Sigmoid colon (tissue), 6 donors: ENCODE measurements at regions not wholly inside any gene's neighbourhood (a gene's known extent, or its start where the extent isn't known, plus 50 kb on each side); places are given as distances from the start of the nearest gene placed in this dataset.

Experiments
- DNase-seq: peaks from one replicate; pipeline ENCODE4 v3.0.0-alpha.2; 2019
- H3K27ac ChIP-seq, 4 donors: fragments of 200-600 bp; sonication (generic); one replicate each; pipeline ENCODE4 v1.5.1; 2016 to 2019; ENCODE audit warnings: mild to moderate bottlenecking in 1 of 4
- H3K27me3 ChIP-seq, 3 donors: fragments of 200-600 bp; sonication (generic); one replicate each; pipeline ENCODE4 v1.5.1; 2019; ENCODE audit warnings: mild to moderate bottlenecking in 1 of 3
- H3K36me3 ChIP-seq, 4 donors: fragments of 200-600 bp; sonication (generic); one replicate each; pipeline ENCODE4 v1.5.1; 2016 to 2019
- H3K4me1 ChIP-seq, 4 donors: fragments of 200-600 bp; sonication (generic); one replicate each; pipeline ENCODE4 v1.5.1; 2017 to 2019
- H3K4me3 ChIP-seq, 4 donors: fragments of 200-600 bp; sonication (generic); one replicate each; pipeline ENCODE4 v1.5.1; 2017 to 2019; ENCODE audit warnings: mild to moderate bottlenecking in 2 of 4, moderate library complexity in 1 of 4
- H3K9me3 ChIP-seq, 4 donors: fragments of 200-600 bp in 3 of 4; sonication (generic) in 3 of 4; one replicate each; pipeline versions ENCODE4 v1.5.1 to v1.6.1; 2013 to 2019
- EP300 ChIP-seq, 4 donors: sonication (generic); formaldehyde crosslinking; IDR thresholded peaks; one replicate each; pipeline ENCODE4 v1.6.1; 2017; ENCODE audit warnings: antibody characterized with exemption in 4 of 4
- POLR2A ChIP-seq, 2 donors: fragments of 450-650 bp; IDR thresholded peaks; one replicate each; pipeline ENCODE4 v1.6.1; 2016; ENCODE audit warnings: antibody characterized with exemption in 2 of 2, mild to moderate bottlenecking in 2 of 2, moderate library complexity in 2 of 2
- POLR2AphosphoS5 ChIP-seq, 4 donors: sonication (generic); formaldehyde crosslinking; IDR thresholded peaks; one replicate each; pipeline ENCODE4 v1.6.1; 2017; ENCODE audit warnings: antibody characterized with exemption in 4 of 4
- WGBS, 2 donors: extraction: QIAGEN DNeasy Blood & Tissue Kit; methylation state at CpG; one replicate each; pipeline ENCODE4 v1.1.7; 2013; 5-methylcytosine and 5-hydroxymethylcytosine counted together
- intact Hi-C: fragments of 100-400 bp; cut with DNase I; formaldehyde crosslinking; loops from one replicate; pipeline ENCODE4 v1.15.1; 2023
- TF ChIP-seq, protein P1 (sequence below), 4 experiments: fragments of 450-650 bp in 3 of 4; fragments of 200-600 bp in 1 of 4; IDR thresholded peaks; one replicate each; pipeline ENCODE4 v1.5.1; 2016 to 2019; ENCODE audit warnings: antibody characterized with exemption in 4 of 4, mild to moderate bottlenecking in 3 of 4, moderate library complexity in 2 of 4
- donor health status: healthy with polysubstance abuse.
- donor health status: healthy.

DNA sequence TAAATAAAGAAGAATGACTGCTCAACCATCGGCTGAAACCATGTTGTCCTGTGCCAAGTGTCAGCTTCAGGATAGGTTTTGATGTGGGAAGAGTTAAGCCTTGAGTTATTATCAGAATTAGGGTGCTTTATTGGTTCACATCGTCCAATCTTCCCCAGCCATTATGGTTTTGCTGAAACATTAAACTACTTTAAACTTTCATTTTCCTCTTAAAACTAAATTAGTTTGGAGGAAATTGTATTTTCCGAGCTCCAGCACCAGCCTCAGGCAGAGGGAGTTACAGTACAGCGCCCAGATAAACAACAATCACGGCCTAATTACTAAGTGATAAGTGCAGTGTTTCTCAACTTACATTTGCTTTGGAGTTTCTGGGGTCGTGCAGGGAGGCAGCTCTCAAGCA is 80.2 kb downstream of the TMEM114 start:
- intact Hi-C loops = no loop called here
- H3K9me3 ChIP-seq = no peaks in the 10 kb centered on the region
- TF ChIP-seq, protein P1, sequence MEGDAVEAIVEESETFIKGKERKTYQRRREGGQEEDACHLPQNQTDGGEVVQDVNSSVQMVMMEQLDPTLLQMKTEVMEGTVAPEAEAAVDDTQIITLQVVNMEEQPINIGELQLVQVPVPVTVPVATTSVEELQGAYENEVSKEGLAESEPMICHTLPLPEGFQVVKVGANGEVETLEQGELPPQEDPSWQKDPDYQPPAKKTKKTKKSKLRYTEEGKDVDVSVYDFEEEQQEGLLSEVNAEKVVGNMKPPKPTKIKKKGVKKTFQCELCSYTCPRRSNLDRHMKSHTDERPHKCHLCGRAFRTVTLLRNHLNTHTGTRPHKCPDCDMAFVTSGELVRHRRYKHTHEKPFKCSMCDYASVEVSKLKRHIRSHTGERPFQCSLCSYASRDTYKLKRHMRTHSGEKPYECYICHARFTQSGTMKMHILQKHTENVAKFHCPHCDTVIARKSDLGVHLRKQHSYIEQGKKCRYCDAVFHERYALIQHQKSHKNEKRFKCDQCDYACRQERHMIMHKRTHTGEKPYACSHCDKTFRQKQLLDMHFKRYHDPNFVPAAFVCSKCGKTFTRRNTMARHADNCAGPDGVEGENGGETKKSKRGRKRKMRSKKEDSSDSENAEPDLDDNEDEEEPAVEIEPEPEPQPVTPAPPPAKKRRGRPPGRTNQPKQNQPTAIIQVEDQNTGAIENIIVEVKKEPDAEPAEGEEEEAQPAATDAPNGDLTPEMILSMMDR (IDR thresholded peaks at IDR 0.05) = no peak
- TF ChIP-seq POLR2AphosphoS5 (IDR thresholded peaks at IDR 0.05) (no peak), POLR2A (IDR thresholded peaks at IDR 0.05) (no peak), EP300 (IDR thresholded peaks at IDR 0.05) (no peak)
- no peak overlapping the region for H3K27ac ChIP-seq
- DNase-seq = no peak
- H3K27me3 ChIP-seq = peaks cover 0 to 6% (median 0%) of the 10 kb centered on the region in 3 donors
- H3K36me3 ChIP-seq = no peaks in the 10 kb centered on the region
- WGBS, 2 donors = 73 to 74% methylated on average over 6 of the region's 6 CpGs
- no peaks in the 10 kb centered on the region for H3K4me1 ChIP-seq
- no peak overlapping the region for H3K4me3 ChIP-seq

DNA sequence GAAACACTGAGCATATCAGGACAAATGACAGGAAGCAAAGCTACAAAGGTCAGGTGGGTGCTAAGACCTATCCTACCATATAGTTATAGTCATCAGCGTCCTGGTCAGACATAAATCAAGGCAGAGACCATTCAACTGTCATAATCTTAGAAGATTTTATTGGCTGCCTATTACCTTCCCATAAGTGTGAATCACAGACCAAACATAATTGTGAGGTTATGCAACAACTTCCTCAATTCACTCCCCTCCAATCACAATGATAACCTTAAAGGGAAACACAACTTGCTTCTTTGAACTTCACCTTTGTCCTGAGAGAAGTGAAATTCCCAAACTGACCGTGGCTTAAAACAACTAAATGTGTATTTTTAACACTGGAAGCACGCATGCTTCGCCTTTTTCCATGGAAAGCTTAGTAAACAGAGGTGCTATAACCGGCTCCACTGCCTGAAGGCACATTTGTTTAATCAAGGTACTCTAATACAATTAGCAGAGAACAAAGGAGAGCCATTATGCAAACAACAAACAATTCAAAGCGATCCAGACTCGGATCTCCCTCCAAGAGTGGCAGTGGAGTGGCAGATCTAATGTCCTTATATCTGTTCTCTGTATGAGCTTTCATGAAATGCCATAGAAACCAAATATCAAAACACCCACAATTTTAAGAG is 84.9 kb downstream of the TMEM114 start:
- H3K27me3 ChIP-seq = no peaks in the 10 kb centered on the region
- H3K4me1 ChIP-seq = no peaks in the 10 kb centered on the region
- H3K36me3 ChIP-seq = no peaks in the 10 kb centered on the region
- no peak overlapping the region for H3K4me3 ChIP-seq
- H3K27ac ChIP-seq = no peak overlapping the region
- 5 to 18% methylated on average over 7 of the region's 7 CpGs for WGBS, 2 donors
- intact Hi-C loops = no loop called here
- no peak for TF ChIP-seq EP300 (IDR thresholded peaks at IDR 0.05)
- TF ChIP-seq POLR2AphosphoS5 (IDR thresholded peaks at IDR 0.05) = no peak
- no peak for TF ChIP-seq POLR2A (IDR thresholded peaks at IDR 0.05)
- TF ChIP-seq, protein P1 (IDR thresholded peaks at IDR 0.05) = no peak
- H3K9me3 ChIP-seq = no peaks in the 10 kb centered on the region
- DNase-seq = no peak

DNA sequence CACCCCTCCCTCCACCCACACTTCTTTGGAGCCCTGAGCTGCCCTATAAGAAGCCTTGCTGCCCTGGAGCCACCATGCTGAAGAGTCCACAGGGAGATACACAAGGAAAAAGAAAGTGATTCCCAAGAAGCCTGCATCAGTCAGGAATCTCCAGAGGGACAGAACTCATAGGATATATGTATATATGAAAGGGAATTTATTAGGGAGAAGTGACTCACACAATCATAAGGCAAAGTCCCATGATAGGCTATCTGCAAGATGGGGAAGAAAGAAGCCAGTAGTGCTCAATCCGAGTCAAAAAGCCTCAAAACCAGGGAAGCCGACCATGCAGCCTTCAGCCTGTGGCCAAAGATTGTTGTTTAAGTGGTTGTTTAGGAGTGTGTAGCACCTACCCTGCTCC is 87.9 kb downstream of the TMEM114 start:
- Histone ChIP-seq H3K9me3 (no peaks in the 10 kb centered on the region), H3K4me3 (no peak overlapping the region), H3K27me3 (peaks cover 0 to 6% (median 0%) of the 10 kb centered on the region in 3 donors), H3K27ac (no peak overlapping the region), H3K36me3 (no peaks in the 10 kb centered on the region), H3K4me1 (no peaks in the 10 kb centered on the region)
- DNase-seq = no peak
- TF ChIP-seq POLR2AphosphoS5 (IDR thresholded peaks at IDR 0.05) (no peak), EP300 (IDR thresholded peaks at IDR 0.05) (no peak), POLR2A (IDR thresholded peaks at IDR 0.05) (no peak)
- TF ChIP-seq, protein P1 (IDR thresholded peaks at IDR 0.05) = no peak
- intact Hi-C loops = no loop called here
- 69 to 72% methylated on average over 2 of the region's 2 CpGs for WGBS, 2 donors

DNA sequence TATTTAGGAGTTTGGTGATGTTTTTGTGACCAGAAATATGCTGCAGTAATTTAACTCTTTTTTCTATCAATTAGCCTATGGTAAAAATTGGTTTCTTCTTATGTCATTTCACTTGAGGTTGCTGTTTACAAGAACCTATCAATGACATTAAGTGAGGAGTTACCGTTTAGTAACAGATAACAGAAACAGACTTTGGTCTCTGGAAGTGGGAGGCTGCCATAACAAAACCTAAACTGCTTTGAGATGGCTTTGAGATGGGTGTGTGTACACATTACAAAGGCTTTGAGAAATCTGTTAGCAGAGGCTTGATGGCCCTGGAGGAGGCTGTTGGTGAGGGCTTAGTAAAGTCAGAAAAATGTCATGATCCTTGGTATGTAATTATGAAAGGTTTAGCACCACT is 90.0 kb downstream of the TMEM114 start:
- Histone ChIP-seq H3K4me3 (no peak overlapping the region), H3K9me3 (no peaks in the 10 kb centered on the region), H3K27me3 (peaks cover 0 to 6% (median 0%) of the 10 kb centered on the region in 3 donors), H3K36me3 (no peaks in the 10 kb centered on the region), H3K4me1 (no peaks in the 10 kb centered on the region), H3K27ac (no peak overlapping the region)
- TF ChIP-seq, protein P1 (IDR thresholded peaks at IDR 0.05) = no peak
- TF ChIP-seq POLR2A (IDR thresholded peaks at IDR 0.05) (no peak), POLR2AphosphoS5 (IDR thresholded peaks at IDR 0.05) (no peak), EP300 (IDR thresholded peaks at IDR 0.05) (no peak)
- DNase-seq = no peak
- WGBS, 2 donors = 6 to 50% methylated on average over 1 of the region's 1 CpG
- intact Hi-C loops = no loop called here

DNA sequence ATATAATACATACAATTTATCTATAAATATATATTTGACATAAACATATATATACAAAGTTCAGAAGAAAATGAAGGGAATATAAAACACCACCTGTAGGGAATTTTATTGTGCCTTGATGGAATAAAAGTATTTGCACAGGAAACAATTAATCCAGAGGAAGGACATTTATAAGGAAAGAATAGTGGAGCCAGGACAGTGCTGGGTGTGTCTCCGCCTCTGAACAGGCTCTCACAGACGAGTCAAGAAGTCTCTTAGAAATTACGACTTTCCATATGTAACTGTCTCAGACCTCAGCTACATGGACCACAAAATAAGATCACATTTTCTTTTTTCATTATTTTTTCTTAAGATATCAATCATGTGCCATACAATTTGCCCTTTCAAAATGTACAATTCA is 93.9 kb downstream of the TMEM114 start:
- intact Hi-C loops = no loop called here
- DNase-seq = no peak
- H3K27me3 ChIP-seq = peaks cover 0 to 6% (median 0%) of the 10 kb centered on the region in 3 donors
- H3K4me1 ChIP-seq = no peaks in the 10 kb centered on the region
- no peak overlapping the region for H3K4me3 ChIP-seq
- H3K9me3 ChIP-seq = no peaks in the 10 kb centered on the region
- WGBS, 2 donors = 9 to 38% methylated on average over 3 of the region's 3 CpGs
- TF ChIP-seq POLR2AphosphoS5 (IDR thresholded peaks at IDR 0.05) = no peak
- TF ChIP-seq, protein P1 (IDR thresholded peaks at IDR 0.05) = no peak
- TF ChIP-seq EP300 (IDR thresholded peaks at IDR 0.05) = no peak
- no peak for TF ChIP-seq POLR2A (IDR thresholded peaks at IDR 0.05)
- H3K36me3 ChIP-seq = no peaks in the 10 kb centered on the region
- H3K27ac ChIP-seq = no peak overlapping the region
